SK-N-MC (cell line): ENCODE measurements at regions not wholly inside any gene's neighbourhood (a gene's known extent, or its start where the extent isn't known, plus 50 kb on each side); places are given as distances from the start of the nearest gene placed in this dataset.

ENCODE experiments used
- EZH2 ChIP-seq: fragments of 200-600 bp; sonication (generic); IDR thresholded peaks from one replicate; pipeline ENCODE4 v1.6.1; 2017; ENCODE audit warnings: antibody characterized with exemption
- FOXP2 ChIP-seq: optimal IDR thresholded peaks from 2 replicates; pipeline ENCODE3; 2011; ENCODE audit warnings: mild to moderate bottlenecking, moderate library complexity; ENCODE audit not compliant: insufficient read depth; ENCODE audit errors: extremely low read length, control extremely low read depth
- POLR2AphosphoS5 ChIP-seq: IDR thresholded peaks from 2 replicates; pipeline ENCODE4 v1.6.1; 2012; ENCODE audit warnings: mild to moderate bottlenecking, low read depth, low read length, borderline replicate concordance

DNA sequence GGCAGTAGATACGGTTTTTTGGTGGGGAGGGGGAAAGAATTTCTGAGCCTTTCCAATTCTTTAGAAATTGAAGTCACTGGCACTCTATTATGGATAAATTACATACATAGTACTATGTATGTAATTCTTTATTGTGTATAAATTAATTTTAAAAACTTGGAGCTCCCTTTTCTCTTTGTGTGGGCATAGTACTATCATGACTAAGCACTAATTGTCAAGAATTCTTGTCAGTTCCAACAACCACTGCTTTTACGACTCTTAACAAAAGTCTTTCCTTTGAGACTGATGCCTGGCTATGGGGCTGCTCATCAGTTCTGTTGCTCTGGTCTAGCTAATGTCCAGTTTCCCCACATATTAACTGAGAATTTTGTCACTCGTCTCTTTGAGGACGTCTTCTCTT, 365.3 kb upstream of the RNF32 start:
- TF ChIP-seq EZH2 = no peak
- TF ChIP-seq POLR2AphosphoS5 = no peak
- TF ChIP-seq FOXP2 = no peak
